ENCODE measurements at regions not wholly inside any gene's neighbourhood (a gene's known extent, or its start where the extent isn't known, plus 50 kb on each side); places are given as distances from the start of the nearest gene placed in this dataset.

DNA sequence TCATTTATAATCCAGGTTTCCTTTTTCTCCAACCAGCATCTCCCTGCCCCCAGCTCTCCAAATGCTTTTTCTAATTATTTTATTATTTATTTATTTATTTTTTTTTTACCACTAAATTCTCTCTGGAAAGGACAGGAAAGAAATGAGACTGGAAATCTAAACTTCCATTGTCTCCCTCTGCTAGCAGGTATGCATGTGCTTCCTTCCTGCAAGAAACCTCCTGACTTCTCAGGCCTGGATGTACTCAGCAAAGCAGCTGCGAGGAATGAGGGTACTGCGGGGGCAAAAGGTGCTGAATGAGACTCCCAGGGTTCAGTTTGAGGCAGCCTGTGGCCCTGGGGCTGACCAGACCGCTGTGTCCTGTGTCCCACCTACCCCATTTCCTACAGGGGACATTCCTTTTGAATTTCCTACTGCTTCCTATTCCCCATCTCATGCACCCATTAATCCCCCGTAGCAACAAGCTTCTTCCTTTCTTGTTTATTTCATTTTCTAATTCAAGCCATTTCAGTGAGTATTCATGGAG lies 324.6 kb upstream of the IGFBP3 start:
- no peak for ATAC-seq (ENCODE audit: low read depth)

DNA sequence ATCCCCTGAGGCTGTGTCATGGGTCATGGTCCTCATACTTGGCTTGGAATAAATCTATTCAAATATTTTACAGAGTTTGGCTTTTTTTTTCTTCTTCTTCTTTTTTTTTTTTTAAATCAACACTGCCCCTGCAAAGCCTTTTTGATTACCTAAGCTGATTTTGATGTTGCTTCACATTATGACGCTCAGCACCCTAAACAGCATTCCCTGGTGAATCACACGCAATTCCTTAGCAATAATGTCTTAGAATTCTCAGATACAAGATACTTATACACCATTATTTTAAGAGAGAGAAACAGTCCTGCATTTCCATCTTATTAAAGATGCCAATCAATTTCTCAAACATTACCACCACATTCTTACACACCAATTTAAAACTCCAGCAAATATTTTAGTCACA lies 323.7 kb upstream of the IGFBP3 start:
- H3K4me3 ChIP-seq (ENCODE audit: severe bottlenecking): no peak overlapping the region
- DNase-seq (ENCODE audit: low spot score): no peak
- ATAC-seq (ENCODE audit: low read depth): peak; percentile 46; the same call in 2 of the 3 replicates
- no peaks in the 10 kb centered on the region for H3K4me1 ChIP-seq (ENCODE audit: insufficient read depth, poor library complexity, severe bottlenecking)
- TF ChIP-seq, protein P1, sequence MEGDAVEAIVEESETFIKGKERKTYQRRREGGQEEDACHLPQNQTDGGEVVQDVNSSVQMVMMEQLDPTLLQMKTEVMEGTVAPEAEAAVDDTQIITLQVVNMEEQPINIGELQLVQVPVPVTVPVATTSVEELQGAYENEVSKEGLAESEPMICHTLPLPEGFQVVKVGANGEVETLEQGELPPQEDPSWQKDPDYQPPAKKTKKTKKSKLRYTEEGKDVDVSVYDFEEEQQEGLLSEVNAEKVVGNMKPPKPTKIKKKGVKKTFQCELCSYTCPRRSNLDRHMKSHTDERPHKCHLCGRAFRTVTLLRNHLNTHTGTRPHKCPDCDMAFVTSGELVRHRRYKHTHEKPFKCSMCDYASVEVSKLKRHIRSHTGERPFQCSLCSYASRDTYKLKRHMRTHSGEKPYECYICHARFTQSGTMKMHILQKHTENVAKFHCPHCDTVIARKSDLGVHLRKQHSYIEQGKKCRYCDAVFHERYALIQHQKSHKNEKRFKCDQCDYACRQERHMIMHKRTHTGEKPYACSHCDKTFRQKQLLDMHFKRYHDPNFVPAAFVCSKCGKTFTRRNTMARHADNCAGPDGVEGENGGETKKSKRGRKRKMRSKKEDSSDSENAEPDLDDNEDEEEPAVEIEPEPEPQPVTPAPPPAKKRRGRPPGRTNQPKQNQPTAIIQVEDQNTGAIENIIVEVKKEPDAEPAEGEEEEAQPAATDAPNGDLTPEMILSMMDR (IDR thresholded peaks at IDR 0.05; ENCODE audit: poor library complexity, severe bottlenecking): no peak
- no peaks in the 10 kb centered on the region for H3K9me3 ChIP-seq (ENCODE audit: severe bottlenecking)
- H3K27ac ChIP-seq (ENCODE audit: poor library complexity, severe bottlenecking): no peak overlapping the region
- H3K27me3 ChIP-seq (ENCODE audit: insufficient read depth, poor library complexity, severe bottlenecking): no peaks in the 10 kb centered on the region
- no peaks in the 10 kb centered on the region for H3K36me3 ChIP-seq (ENCODE audit: low read depth)

More for the DNA sequence above, 324.6 kb upstream of the IGFBP3 start:
- H3K4me3 ChIP-seq (ENCODE audit: severe bottlenecking): no peak overlapping the region
- DNase-seq (ENCODE audit: low spot score): no peak
- H3K4me1 ChIP-seq (ENCODE audit: insufficient read depth, poor library complexity, severe bottlenecking): no peaks in the 10 kb centered on the region
- TF ChIP-seq, protein P1 (IDR thresholded peaks at IDR 0.05; ENCODE audit: poor library complexity, severe bottlenecking): no peak
- no peaks in the 10 kb centered on the region for H3K9me3 ChIP-seq (ENCODE audit: severe bottlenecking)
- H3K27ac ChIP-seq (ENCODE audit: poor library complexity, severe bottlenecking): no peak overlapping the region
- no peaks in the 10 kb centered on the region for H3K36me3 ChIP-seq (ENCODE audit: low read depth)
- H3K27me3 ChIP-seq (ENCODE audit: insufficient read depth, poor library complexity, severe bottlenecking): no peaks in the 10 kb centered on the region

DNA sequence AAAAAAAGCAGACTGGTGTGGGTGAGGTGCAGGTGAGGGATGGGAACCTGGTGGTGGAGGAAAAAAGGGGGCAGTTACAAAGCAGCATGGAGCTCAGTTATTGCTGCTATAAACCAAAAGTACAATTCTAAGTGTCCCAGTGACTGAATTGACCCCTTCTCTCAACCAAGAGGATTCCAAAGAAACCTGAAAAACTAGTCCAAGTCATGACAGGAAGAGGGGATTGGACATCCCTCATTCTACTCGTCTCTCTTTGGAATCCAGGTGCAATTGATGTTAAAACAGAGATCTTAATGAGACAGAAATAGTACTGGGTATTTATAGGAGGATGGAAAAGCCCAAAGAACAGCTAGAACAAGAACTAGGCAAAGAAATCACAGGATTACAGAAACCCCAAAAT lies 322.3 kb upstream of the IGFBP3 start:
- Histone ChIP-seq H3K4me3 (ENCODE audit: severe bottlenecking) (no peak overlapping the region), H3K9me3 (ENCODE audit: severe bottlenecking) (no peaks in the 10 kb centered on the region), H3K4me1 (ENCODE audit: insufficient read depth, poor library complexity, severe bottlenecking) (no peaks in the 10 kb centered on the region), H3K36me3 (ENCODE audit: low read depth) (no peaks in the 10 kb centered on the region), H3K27me3 (ENCODE audit: insufficient read depth, poor library complexity, severe bottlenecking) (no peaks in the 10 kb centered on the region), H3K27ac (ENCODE audit: poor library complexity, severe bottlenecking) (no peak overlapping the region)
- DNase-seq (ENCODE audit: low spot score) (no peak), ATAC-seq (ENCODE audit: low read depth) (no peak)
- TF ChIP-seq, protein P1 (IDR thresholded peaks at IDR 0.05; ENCODE audit: poor library complexity, severe bottlenecking): no peak

DNA sequence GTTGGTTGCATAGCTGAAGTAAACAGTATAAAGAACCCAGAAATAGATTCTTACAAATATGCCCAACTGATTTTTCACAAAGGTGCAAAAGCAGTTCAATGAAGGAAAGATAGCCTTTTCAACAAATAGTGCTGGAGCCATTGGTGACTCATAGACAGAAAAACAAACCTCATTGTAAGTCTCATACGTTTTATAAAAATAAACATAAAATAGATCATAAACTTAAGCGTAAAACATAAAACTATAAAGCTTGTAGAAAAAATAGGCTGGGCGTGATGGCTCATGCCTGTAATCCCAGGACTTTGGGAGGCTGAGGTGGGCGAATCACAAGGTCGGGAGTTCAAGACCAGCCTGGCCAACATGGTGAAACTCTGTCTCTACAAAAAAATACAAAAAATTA lies 318.8 kb upstream of the IGFBP3 start:
- Histone ChIP-seq H3K4me1 (ENCODE audit: insufficient read depth, poor library complexity, severe bottlenecking) (no peaks in the 10 kb centered on the region), H3K4me3 (ENCODE audit: severe bottlenecking) (no peak overlapping the region), H3K27me3 (ENCODE audit: insufficient read depth, poor library complexity, severe bottlenecking) (no peaks in the 10 kb centered on the region), H3K36me3 (ENCODE audit: low read depth) (no peaks in the 10 kb centered on the region), H3K9me3 (ENCODE audit: severe bottlenecking) (no peaks in the 10 kb centered on the region), H3K27ac (ENCODE audit: poor library complexity, severe bottlenecking) (no peak overlapping the region)
- TF ChIP-seq, protein P1 (IDR thresholded peaks at IDR 0.05; ENCODE audit: poor library complexity, severe bottlenecking): no peak
- ATAC-seq (ENCODE audit: low read depth) (no peak), DNase-seq (ENCODE audit: low spot score) (no peak)

DNA sequence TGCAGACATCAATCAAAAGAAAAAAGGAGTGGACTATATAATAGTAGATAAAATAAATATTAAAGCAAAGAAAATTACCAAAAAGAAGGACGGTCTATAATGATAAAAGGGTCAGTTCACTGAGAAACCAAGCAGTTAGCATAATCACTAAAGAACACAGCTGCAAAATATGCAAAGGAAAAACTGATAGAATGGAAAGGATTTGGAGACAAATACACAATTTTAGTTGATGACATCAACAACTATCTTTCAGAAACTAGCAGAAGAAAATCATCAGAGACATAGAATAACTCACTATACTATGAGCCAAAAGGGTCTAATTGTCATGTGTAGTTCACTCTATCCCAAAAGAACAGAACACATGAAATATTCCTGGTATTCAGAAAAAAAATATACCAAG lies 316.4 kb upstream of the IGFBP3 start:
- TF ChIP-seq, protein P1 (IDR thresholded peaks at IDR 0.05; ENCODE audit: poor library complexity, severe bottlenecking): no peak
- H3K36me3 ChIP-seq (ENCODE audit: low read depth): no peaks in the 10 kb centered on the region
- no peaks in the 10 kb centered on the region for H3K4me1 ChIP-seq (ENCODE audit: insufficient read depth, poor library complexity, severe bottlenecking)
- no peak overlapping the region for H3K27ac ChIP-seq (ENCODE audit: poor library complexity, severe bottlenecking)
- H3K9me3 ChIP-seq (ENCODE audit: severe bottlenecking): no peaks in the 10 kb centered on the region
- no peaks in the 10 kb centered on the region for H3K27me3 ChIP-seq (ENCODE audit: insufficient read depth, poor library complexity, severe bottlenecking)
- DNase-seq (ENCODE audit: low spot score) (no peak), ATAC-seq (ENCODE audit: low read depth) (no peak)
- H3K4me3 ChIP-seq (ENCODE audit: severe bottlenecking): no peak overlapping the region
